ENCODE measurements at regions not wholly inside any gene's neighbourhood (a gene's known extent, or its start where the extent isn't known, plus 50 kb on each side); places are given as distances from the start of the nearest gene placed in this dataset.

DNA sequence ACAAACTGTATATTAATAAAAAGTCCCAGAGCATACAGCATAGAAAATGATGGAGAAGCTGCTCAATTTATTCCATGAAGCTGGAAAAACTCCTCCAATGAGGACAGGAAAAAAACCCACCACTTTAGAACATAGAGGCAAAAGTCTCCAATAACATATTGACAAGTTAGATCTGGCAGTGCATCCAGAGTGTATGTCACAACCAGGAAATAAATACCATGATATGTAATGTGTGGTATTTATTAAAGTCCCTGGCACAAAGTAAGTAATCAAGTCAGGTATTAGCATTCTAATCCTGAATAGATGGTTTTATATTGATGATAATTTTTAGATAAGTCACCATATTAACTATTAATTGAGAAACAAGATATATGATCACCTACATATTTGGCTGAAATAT lies 427.3 kb upstream of the HS6ST1 start (continued):
- TF ChIP-seq FOXJ3 (CRISPR knock-in tag; IDR thresholded peaks at IDR 0.05) (no peak), RAD21 (IDR thresholded peaks at IDR 0.05; ENCODE audit: low read length) (no peak), RFX5 (IDR thresholded peaks at IDR 0.05; ENCODE audit: low read length) (no peak), EZH2phosphoT487 (IDR thresholded peaks at IDR 0.05; ENCODE audit: borderline replicate concordance, low read depth) (no peak), NFIC (IDR thresholded peaks at IDR 0.05; ENCODE audit: borderline replicate concordance) (no peak), ELF1 (IDR thresholded peaks at IDR 0.05) (no peak), MEF2A (IDR thresholded peaks at IDR 0.05; ENCODE audit: borderline replicate concordance, low read depth) (no peak)
- TF ChIP-seq, protein P1, sequence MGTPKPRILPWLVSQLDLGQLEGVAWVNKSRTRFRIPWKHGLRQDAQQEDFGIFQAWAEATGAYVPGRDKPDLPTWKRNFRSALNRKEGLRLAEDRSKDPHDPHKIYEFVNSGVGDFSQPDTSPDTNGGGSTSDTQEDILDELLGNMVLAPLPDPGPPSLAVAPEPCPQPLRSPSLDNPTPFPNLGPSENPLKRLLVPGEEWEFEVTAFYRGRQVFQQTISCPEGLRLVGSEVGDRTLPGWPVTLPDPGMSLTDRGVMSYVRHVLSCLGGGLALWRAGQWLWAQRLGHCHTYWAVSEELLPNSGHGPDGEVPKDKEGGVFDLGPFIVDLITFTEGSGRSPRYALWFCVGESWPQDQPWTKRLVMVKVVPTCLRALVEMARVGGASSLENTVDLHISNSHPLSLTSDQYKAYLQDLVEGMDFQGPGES (IDR thresholded peaks at IDR 0.05; ENCODE audit: low read depth, low read length), result no peak

DNA sequence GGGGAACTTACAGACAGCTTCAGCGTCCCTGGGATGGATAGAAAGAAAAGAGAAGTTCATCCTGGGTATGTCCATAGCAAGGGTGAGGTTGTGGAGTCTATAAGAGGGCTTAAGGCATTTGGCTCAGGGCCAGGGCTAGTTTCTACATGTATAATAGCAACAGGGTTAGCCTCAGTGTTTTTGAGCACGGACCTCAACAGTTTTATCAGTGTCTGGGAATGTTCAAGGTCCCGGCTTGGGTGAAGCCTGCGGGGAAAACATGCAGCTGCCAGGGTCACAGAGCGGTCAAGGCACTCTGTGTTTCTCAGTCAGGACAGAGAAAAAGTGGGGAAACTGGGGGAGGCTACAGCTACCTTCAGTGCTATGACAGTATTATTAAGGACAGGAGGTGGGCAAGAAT lies 427.7 kb upstream of the HS6ST1 start:
- no peak overlapping the region for H3K9ac ChIP-seq
- 26% methylated on average over 4 of the region's 5 CpGs for WGBS (ENCODE audit: low lambda C conversion rate)
- H3K9me2 ChIP-seq, result no peaks in the 10 kb centered on the region
- no peak overlapping the region for H3K4me2 ChIP-seq
- CTCF ChIA-PET, result interaction anchor here (1.3 to 3.3 kb wide), 4 partner anchors 8 to 1177 kb away, joined by 4 to 14 read pairs (median 8); no protein-coding TSS in a partner anchor
- H3K36me3 ChIP-seq (replicated peaks in 1 of 2; ENCODE audit: control insufficient read depth in 1 of 2, insufficient read depth in 2 of 2, low read length in 1 of 2), result no peaks in the 10 kb centered on the region
- H3K4me1 ChIP-seq (ENCODE audit: control insufficient read depth in 1 of 2, insufficient read depth in 2 of 2, low read depth in 1 of 2, low read length in 1 of 2), result peaks cover 0 to 2% of the 10 kb centered on the region in 2 experiments; a peak in 1 of 4 replicates
- H3F3A ChIP-seq (replicated peaks; ENCODE audit: insufficient read depth), result no peaks in the 10 kb centered on the region
- no peak for DNase-seq
- no peaks in the 10 kb centered on the region for H3K9me3 ChIP-seq
- H2AFZ ChIP-seq (ENCODE audit: low read depth), result no peak overlapping the region
- no peak overlapping the region for H3K4me3 ChIP-seq (ENCODE audit: low read depth in 2 of 2, low read length in 1 of 2)
- H3K27ac ChIP-seq (ENCODE audit: low read depth in 2 of 2, low read length in 1 of 2), result no peak overlapping the region
- H4K20me1 ChIP-seq (ENCODE audit: insufficient read depth), result no peaks in the 10 kb centered on the region
- H3K79me2 ChIP-seq (ENCODE audit: insufficient read depth), result no peaks in the 10 kb centered on the region
- POLR2A ChIA-PET, result no interaction called here
- TF ChIP-seq, protein P2, sequence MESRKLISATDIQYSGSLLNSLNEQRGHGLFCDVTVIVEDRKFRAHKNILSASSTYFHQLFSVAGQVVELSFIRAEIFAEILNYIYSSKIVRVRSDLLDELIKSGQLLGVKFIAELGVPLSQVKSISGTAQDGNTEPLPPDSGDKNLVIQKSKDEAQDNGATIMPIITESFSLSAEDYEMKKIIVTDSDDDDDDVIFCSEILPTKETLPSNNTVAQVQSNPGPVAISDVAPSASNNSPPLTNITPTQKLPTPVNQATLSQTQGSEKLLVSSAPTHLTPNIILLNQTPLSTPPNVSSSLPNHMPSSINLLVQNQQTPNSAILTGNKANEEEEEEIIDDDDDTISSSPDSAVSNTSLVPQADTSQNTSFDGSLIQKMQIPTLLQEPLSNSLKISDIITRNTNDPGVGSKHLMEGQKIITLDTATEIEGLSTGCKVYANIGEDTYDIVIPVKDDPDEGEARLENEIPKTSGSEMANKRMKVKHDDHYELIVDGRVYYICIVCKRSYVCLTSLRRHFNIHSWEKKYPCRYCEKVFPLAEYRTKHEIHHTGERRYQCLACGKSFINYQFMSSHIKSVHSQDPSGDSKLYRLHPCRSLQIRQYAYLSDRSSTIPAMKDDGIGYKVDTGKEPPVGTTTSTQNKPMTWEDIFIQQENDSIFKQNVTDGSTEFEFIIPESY (IDR thresholded peaks at IDR 0.05; ENCODE audit: borderline replicate concordance, low read depth), result no peak
- TF ChIP-seq TCF12 (IDR thresholded peaks at IDR 0.05), result no peak
- no peak for TF ChIP-seq YY1 (IDR thresholded peaks at IDR 0.05; ENCODE audit: low read depth)
- no peak for TF ChIP-seq GABPA (IDR thresholded peaks at IDR 0.05; ENCODE audit: low read depth)
- TF ChIP-seq RFX5 (IDR thresholded peaks at IDR 0.05; ENCODE audit: low read length), result no peak
- TF ChIP-seq, protein P3, sequence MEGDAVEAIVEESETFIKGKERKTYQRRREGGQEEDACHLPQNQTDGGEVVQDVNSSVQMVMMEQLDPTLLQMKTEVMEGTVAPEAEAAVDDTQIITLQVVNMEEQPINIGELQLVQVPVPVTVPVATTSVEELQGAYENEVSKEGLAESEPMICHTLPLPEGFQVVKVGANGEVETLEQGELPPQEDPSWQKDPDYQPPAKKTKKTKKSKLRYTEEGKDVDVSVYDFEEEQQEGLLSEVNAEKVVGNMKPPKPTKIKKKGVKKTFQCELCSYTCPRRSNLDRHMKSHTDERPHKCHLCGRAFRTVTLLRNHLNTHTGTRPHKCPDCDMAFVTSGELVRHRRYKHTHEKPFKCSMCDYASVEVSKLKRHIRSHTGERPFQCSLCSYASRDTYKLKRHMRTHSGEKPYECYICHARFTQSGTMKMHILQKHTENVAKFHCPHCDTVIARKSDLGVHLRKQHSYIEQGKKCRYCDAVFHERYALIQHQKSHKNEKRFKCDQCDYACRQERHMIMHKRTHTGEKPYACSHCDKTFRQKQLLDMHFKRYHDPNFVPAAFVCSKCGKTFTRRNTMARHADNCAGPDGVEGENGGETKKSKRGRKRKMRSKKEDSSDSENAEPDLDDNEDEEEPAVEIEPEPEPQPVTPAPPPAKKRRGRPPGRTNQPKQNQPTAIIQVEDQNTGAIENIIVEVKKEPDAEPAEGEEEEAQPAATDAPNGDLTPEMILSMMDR (IDR thresholded peaks at IDR 0.05), result no peak
- TF ChIP-seq TEAD4 (IDR thresholded peaks at IDR 0.05; ENCODE audit: borderline replicate concordance, insufficient read depth), result no peak
- no peak for TF ChIP-seq EP300 (IDR thresholded peaks at IDR 0.05; ENCODE audit: borderline replicate concordance in 1 of 2, low read depth in 1 of 2, low read length in 1 of 2)
- no peaks in the 10 kb centered on the region for H3K27me3 ChIP-seq (ENCODE audit: insufficient read depth)

Measured in SK-N-SH (cell line).